Ovary (tissue), 3 donors: ENCODE measurements at regions not wholly inside any gene's neighbourhood (a gene's known extent, or its start where the extent isn't known, plus 50 kb on each side); places are given as distances from the start of the nearest gene placed in this dataset.

ENCODE experiments used
- CTCF ChIP-seq, 3 donors: fragments of 450-650 bp in 2 of 3; fragments of 200-600 bp in 1 of 3; IDR thresholded peaks; one replicate each; pipeline versions ENCODE4 v1.5.1 to v1.8.0; 2016 to 2022; ENCODE audit warnings: antibody characterized with exemption in 3 of 3, mild to moderate bottlenecking in 1 of 3
- EP300 ChIP-seq: sonication (generic); formaldehyde crosslinking; IDR thresholded peaks from one replicate; pipeline ENCODE4 v1.6.1; 2017; ENCODE audit warnings: antibody characterized with exemption
- donor health status: DM: no; HTN: no; CAD: no.

GRCh38 chr13:21825186-21825585, 154.3 kb downstream of the FGF9 start:
- TF ChIP-seq CTCF (IDR thresholded peaks at IDR 0.05) = no peak
- TF ChIP-seq EP300 = no peak
